IMR-90 (cell line): ENCODE measurements at regions not wholly inside any gene's neighbourhood (a gene's known extent, or its start where the extent isn't known, plus 50 kb on each side); places are given as distances from the start of the nearest gene placed in this dataset.

Source experiments
- ATAC-seq: fragments of 200-7000 bp; cut with Tn5 transposase; 2 replicates; pipeline ENCODE4 v1.9.1; 2020; ENCODE audit warnings: low read depth, mild to moderate bottlenecking, moderate library complexity
- BruUV-seq: library from RNA; stranded (reverse); fragments of 400-500 nt; replicated peaks from 2 replicates; lab custom pipeline; 2021; lab: Mats Ljungman, UMichigan
- CTCF ChIA-PET: fragments of 300-600 bp; formaldehyde crosslinking; extraction: SDS; loops from one replicate; lab custom pipeline; 2021; ENCODE audit warnings: antibody characterized with exemption; lab: Yijun Ruan, JAX
- POLR2A ChIA-PET: fragments of 300-600 bp; sonication (Branson Sonifier 250); formaldehyde crosslinking; loops from one replicate; lab custom pipeline; 2022; ENCODE audit warnings: antibody characterized with exemption; ENCODE audit not compliant: unreplicated experiment; lab: Charles Lee
- DNase-seq: peaks from one replicate; pipeline ENCODE4 v3.0.0; 2013
- H2AFZ ChIP-seq: replicated peaks from 2 replicates; pipeline ENCODE3; 2013; ENCODE audit warnings: low read length, mild to moderate bottlenecking; ENCODE audit not compliant: poor library complexity
- H2AK5ac ChIP-seq: 2 replicates; pipeline ENCODE4 v1.6.1; 2013; ENCODE audit warnings: low read depth, low read length, inconsistent platforms
- H2AK9ac ChIP-seq: replicated peaks from 2 replicates; pipeline ENCODE3; 2013; ENCODE audit warnings: mild to moderate bottlenecking, low read depth, low read length, moderate library complexity; ENCODE audit not compliant: poor library complexity
- H2BK120ac ChIP-seq: 2 replicates; pipeline ENCODE4 v1.6.1; 2013; ENCODE audit warnings: low read depth, low read length, inconsistent platforms
- H2BK15ac ChIP-seq: 3 replicates; pipeline ENCODE4 v1.6.1; 2013; ENCODE audit warnings: low read depth, low read length, inconsistent platforms
- H2BK20ac ChIP-seq: 2 replicates; pipeline ENCODE4 v1.6.1; 2013; ENCODE audit warnings: low read depth, mild to moderate bottlenecking, inconsistent platforms, low read length, moderate library complexity
- H2BK5ac ChIP-seq: 2 replicates; pipeline ENCODE4 v1.6.1; 2013; ENCODE audit warnings: mild to moderate bottlenecking, low read depth, low read length, inconsistent platforms; ENCODE audit not compliant: poor library complexity, severe bottlenecking
- H3K14ac ChIP-seq: replicated peaks from 2 replicates; pipeline ENCODE4 v1.6.1; 2013; ENCODE audit warnings: low read depth, low read length, inconsistent platforms
- H3K18ac ChIP-seq: 2 replicates; pipeline ENCODE4 v1.6.1; 2013; ENCODE audit warnings: low read depth, low read length, control low read depth
- H3K23ac ChIP-seq: 2 replicates; pipeline ENCODE4 v1.6.1; 2013; ENCODE audit warnings: low read depth, low read length, inconsistent platforms
- H3K27ac ChIP-seq: 2 replicates; pipeline ENCODE4 v1.5.1; 2013; ENCODE audit warnings: mild to moderate bottlenecking, control low read depth, low read length; ENCODE audit not compliant: insufficient read depth
- H3K27me3 ChIP-seq: 2 replicates; pipeline ENCODE4 v1.6.1; 2013; ENCODE audit warnings: low read length; ENCODE audit not compliant: control insufficient read depth, insufficient read depth
- H3K36me3 ChIP-seq: 2 replicates; pipeline ENCODE4 v1.6.1; 2013; ENCODE audit warnings: low read length, mixed read lengths; ENCODE audit not compliant: control insufficient read depth, insufficient read depth
- H3K4ac ChIP-seq: 2 replicates; pipeline ENCODE4 v1.6.1; 2013; ENCODE audit warnings: low read depth, low read length, inconsistent platforms
- H3K4me1 ChIP-seq: 2 replicates; pipeline ENCODE4 v1.6.1; 2013; ENCODE audit warnings: low read length, mixed read lengths; ENCODE audit not compliant: control insufficient read depth, insufficient read depth
- H3K4me2 ChIP-seq: 2 replicates; pipeline ENCODE4 v1.6.1; 2013; ENCODE audit warnings: low read depth, mild to moderate bottlenecking, control low read depth, low read length, moderate library complexity
- H3K4me3 ChIP-seq: 2 replicates; pipeline ENCODE4 v1.5.1; 2013; ENCODE audit warnings: low read depth, mild to moderate bottlenecking, control low read depth, low read length, moderate library complexity; ENCODE audit not compliant: insufficient read depth
- H3K56ac ChIP-seq: 2 replicates; pipeline ENCODE4 v1.6.1; 2013; ENCODE audit warnings: low read length, inconsistent platforms; ENCODE audit not compliant: insufficient read depth; ENCODE audit errors: extremely low read depth
- H3K79me1 ChIP-seq, 2 experiments: 2 replicates each; pipeline ENCODE4 v1.6.1; 2013; ENCODE audit warnings: low read length in 2 of 2, inconsistent platforms in 1 of 2, low read depth in 1 of 2
- H3K9ac ChIP-seq: 2 replicates; pipeline ENCODE4 v1.6.1; 2013; ENCODE audit warnings: low read depth, low read length, control low read depth
- H3K9me1 ChIP-seq: 2 replicates; pipeline ENCODE4 v1.6.1; 2013; ENCODE audit warnings: low read length, inconsistent platforms; ENCODE audit not compliant: insufficient read depth
- H3K9me3 ChIP-seq: 2 replicates; pipeline ENCODE4 v1.6.1; 2013; ENCODE audit warnings: low read length; ENCODE audit not compliant: control insufficient read depth, insufficient read depth
- H4K20me1 ChIP-seq: 2 replicates; pipeline ENCODE4 v1.6.1; 2013; ENCODE audit warnings: low read length, inconsistent platforms; ENCODE audit not compliant: insufficient read depth
- H4K5ac ChIP-seq: 2 replicates; pipeline ENCODE4 v1.6.1; 2013; ENCODE audit warnings: mild to moderate bottlenecking, low read depth, low read length, control low read depth
- H4K8ac ChIP-seq, 2 experiments: 2 replicates each; pipeline ENCODE4 v1.6.1; 2013; ENCODE audit warnings: low read depth in 2 of 2, low read length in 2 of 2, control low read depth in 1 of 2, inconsistent platforms in 1 of 2
- H4K91ac ChIP-seq: 2 replicates; pipeline ENCODE4 v1.6.1; 2013; ENCODE audit warnings: low read depth, low read length, inconsistent platforms; ENCODE audit not compliant: insufficient read depth
- BHLHE40 ChIP-seq: fragments of 150-350 bp; IDR thresholded peaks from 2 replicates; pipeline ENCODE4 v1.6.1; 2016; ENCODE audit warnings: mild to moderate bottlenecking, low read depth, low read length
- CEBPB ChIP-seq: IDR thresholded peaks from 2 replicates; pipeline ENCODE4 v1.6.1; 2012; ENCODE audit warnings: low read depth, low read length, improper control_type of control experiment
- CHD1 ChIP-seq: IDR thresholded peaks from 2 replicates; pipeline ENCODE4 v1.6.1; 2012; ENCODE audit warnings: low read depth, low read length, improper control_type of control experiment
- FOS ChIP-seq: fragments of 150-350 bp; IDR thresholded peaks from 2 replicates; pipeline ENCODE4 v1.6.1; 2016; ENCODE audit warnings: low read depth, low read length
- MAFK ChIP-seq: IDR thresholded peaks from 2 replicates; pipeline ENCODE4 v1.6.1; 2012; ENCODE audit warnings: low read depth, low read length, improper control_type of control experiment
- MAZ ChIP-seq: IDR thresholded peaks from 2 replicates; pipeline ENCODE4 v1.6.1; 2012; ENCODE audit warnings: low read depth, mild to moderate bottlenecking, low read length, improper control_type of control experiment, moderate library complexity, borderline replicate concordance
- MXI1 ChIP-seq: IDR thresholded peaks from 2 replicates; pipeline ENCODE4 v1.6.1; 2012; ENCODE audit warnings: low read depth, mild to moderate bottlenecking, low read length, moderate library complexity, borderline replicate concordance
- NFE2L2 ChIP-seq: fragments of 150-350 bp; IDR thresholded peaks from 2 replicates; pipeline ENCODE4 v1.6.1; 2016; ENCODE audit warnings: low read depth, mild to moderate bottlenecking, low read length
- POLR2A ChIP-seq: IDR thresholded peaks from 2 replicates; pipeline ENCODE4 v1.6.1; 2012; ENCODE audit warnings: mild to moderate bottlenecking, low read depth, low read length
- RAD21 ChIP-seq: IDR thresholded peaks from 2 replicates; pipeline ENCODE4 v1.6.1; 2012; ENCODE audit warnings: low read length, improper control_type of control experiment
- RCOR1 ChIP-seq: IDR thresholded peaks from 2 replicates; pipeline ENCODE4 v1.6.1; 2012; ENCODE audit warnings: mild to moderate bottlenecking, low read length, improper control_type of control experiment; ENCODE audit not compliant: insufficient replicate concordance
- RFX5 ChIP-seq: IDR thresholded peaks from 2 replicates; pipeline ENCODE4 v1.8.0; 2012; ENCODE audit warnings: low read depth, mild to moderate bottlenecking, low read length, moderate library complexity
- SMC3 ChIP-seq: fragments of 150-350 bp; IDR thresholded peaks from 2 replicates; pipeline ENCODE4 v1.6.1; 2016; ENCODE audit warnings: low read depth, mild to moderate bottlenecking, antibody characterized with exemption, low read length, moderate library complexity
- WGBS, 2 experiments: methylation state at CpG; one replicate each; pipeline versions ENCODE4 v1.1.5 to v1.1.7; 2013; ENCODE audit warnings: missing lambda C conversion rate in 2 of 2; ENCODE audit not compliant: insufficient read length in 1 of 2; ENCODE audit errors: extremely low coverage in 2 of 2; 5-methylcytosine and 5-hydroxymethylcytosine counted together
- dilution Hi-C: fragments of 300-500 bp; cut with HindIII; formaldehyde crosslinking; loops from one replicate; pipeline ENCODE4 v1.14.3; 2018; ENCODE audit warnings: low sequenced_read_pairs; ENCODE audit not compliant: unreplicated experiment
- in situ Hi-C: fragments of 300-500 bp; cut with MboI; formaldehyde crosslinking; loops from 3 replicates; pipeline ENCODE4 v1.14.3; 2019; ENCODE audit warnings: low sequenced_read_pairs, inconsistent platforms, mixed read lengths
- intact Hi-C: fragments of 100-400 bp; cut with micrococcal nuclease; formaldehyde crosslinking; loops from 2 replicates; pipeline ENCODE4 v1.10.0; 2022
- TF ChIP-seq, protein P1 (sequence below): fragments of 150-350 bp; IDR thresholded peaks from 2 replicates; pipeline ENCODE4 v1.6.1; 2016; ENCODE audit warnings: low read depth, mild to moderate bottlenecking, low read length, moderate library complexity, borderline replicate concordance
- TF ChIP-seq, protein P2 (sequence below): fragments of 150-350 bp; IDR thresholded peaks from 2 replicates; pipeline ENCODE4 v1.6.1; 2017; ENCODE audit warnings: mild to moderate bottlenecking, antibody characterized with exemption, low read length, low read depth
- TF ChIP-seq, protein P3 (sequence below): conservative IDR thresholded peaks from 2 replicates; pipeline ENCODE4 v1.5.1; 2012; ENCODE audit warnings: mild to moderate bottlenecking, low read depth, low read length, improper control_type of control experiment

DNA sequence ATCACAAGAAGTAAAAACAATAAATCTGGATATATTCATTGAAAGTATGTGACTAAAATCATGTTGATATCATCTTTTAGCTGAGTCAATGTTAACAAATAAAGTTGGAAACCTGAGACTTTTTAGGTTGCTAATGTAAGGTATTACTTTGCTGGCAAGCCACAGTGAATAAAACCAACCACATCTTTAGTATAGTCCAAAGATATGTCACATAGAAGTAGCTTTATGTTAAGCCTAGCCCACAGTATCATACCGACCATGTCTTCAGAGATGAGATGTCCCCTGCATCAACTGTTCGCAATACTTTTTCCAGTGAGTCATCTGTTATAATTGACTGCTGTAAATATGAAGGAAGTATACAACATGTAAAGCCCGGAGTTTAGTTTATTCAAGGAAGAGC is 107.6 kb upstream of the MCHR2 start:
- no TSS peak for BruUV-seq

More for the DNA sequence above, 107.6 kb upstream of the MCHR2 start:
- WGBS, 2 experiments, result no CpG with 5 or more reads among the region's 3 CpGs
- Histone ChIP-seq H2AK5ac (no peak overlapping the region), H2BK5ac (no peak overlapping the region), H4K8ac (no peak overlapping the region), H3K79me1 (no peaks in the 10 kb centered on the region), H2BK20ac (0 out of 2 replicates have a peak overlapping the region, but pooled peaks have one; percentile 27), H3K9ac (no peak overlapping the region), H3K4me3 (no peak overlapping the region), H3K9me1 (peaks cover 6% of the 10 kb centered on the region), H4K20me1 (no peaks in the 10 kb centered on the region), H3K18ac (no peak overlapping the region), H3K4me2 (no peak overlapping the region), H3K14ac (no peak overlapping the region), H3K23ac (no peak overlapping the region), H3K36me3 (no peaks in the 10 kb centered on the region), H3K27ac (no peak overlapping the region), H4K5ac (no peak overlapping the region), H3K27me3 (peaks cover 3% of the 10 kb centered on the region), H4K91ac (no peak overlapping the region), H3K4ac (no peak overlapping the region), H3K9me3 (no peaks in the 10 kb centered on the region), H2BK15ac (no peak overlapping the region), H2AFZ (no peak overlapping the region), H3K56ac (no peak overlapping the region), H2AK9ac (no peak overlapping the region), H2BK120ac (no peak overlapping the region), H3K4me1 (peaks cover 9% of the 10 kb centered on the region)
- CTCF ChIA-PET, result interaction anchor here (0.7 to 6.6 kb wide), 5 partner anchors 100 to 677 kb away, joined by 3 to 51 read pairs (median 5); no protein-coding TSS in a partner anchor
- peak; percentile 7 for DNase-seq
- TF ChIP-seq, protein P1, sequence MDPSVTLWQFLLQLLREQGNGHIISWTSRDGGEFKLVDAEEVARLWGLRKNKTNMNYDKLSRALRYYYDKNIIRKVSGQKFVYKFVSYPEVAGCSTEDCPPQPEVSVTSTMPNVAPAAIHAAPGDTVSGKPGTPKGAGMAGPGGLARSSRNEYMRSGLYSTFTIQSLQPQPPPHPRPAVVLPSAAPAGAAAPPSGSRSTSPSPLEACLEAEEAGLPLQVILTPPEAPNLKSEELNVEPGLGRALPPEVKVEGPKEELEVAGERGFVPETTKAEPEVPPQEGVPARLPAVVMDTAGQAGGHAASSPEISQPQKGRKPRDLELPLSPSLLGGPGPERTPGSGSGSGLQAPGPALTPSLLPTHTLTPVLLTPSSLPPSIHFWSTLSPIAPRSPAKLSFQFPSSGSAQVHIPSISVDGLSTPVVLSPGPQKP, result no peak
- TF ChIP-seq CHD1, result no peak
- no peak for TF ChIP-seq MAFK
- TF ChIP-seq BHLHE40, result no peak
- TF ChIP-seq FOS, result no peak
- TF ChIP-seq CEBPB, result no peak
- TF ChIP-seq NFE2L2, result no peak
- no peak for TF ChIP-seq RFX5
- TF ChIP-seq MXI1, result no peak
- TF ChIP-seq, protein P2, sequence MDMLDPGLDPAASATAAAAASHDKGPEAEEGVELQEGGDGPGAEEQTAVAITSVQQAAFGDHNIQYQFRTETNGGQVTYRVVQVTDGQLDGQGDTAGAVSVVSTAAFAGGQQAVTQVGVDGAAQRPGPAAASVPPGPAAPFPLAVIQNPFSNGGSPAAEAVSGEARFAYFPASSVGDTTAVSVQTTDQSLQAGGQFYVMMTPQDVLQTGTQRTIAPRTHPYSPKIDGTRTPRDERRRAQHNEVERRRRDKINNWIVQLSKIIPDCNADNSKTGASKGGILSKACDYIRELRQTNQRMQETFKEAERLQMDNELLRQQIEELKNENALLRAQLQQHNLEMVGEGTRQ, result no peak
- no peak for TF ChIP-seq POLR2A
- no peak for TF ChIP-seq MAZ
- TF ChIP-seq RCOR1, result no peak
- TF ChIP-seq, protein P3, sequence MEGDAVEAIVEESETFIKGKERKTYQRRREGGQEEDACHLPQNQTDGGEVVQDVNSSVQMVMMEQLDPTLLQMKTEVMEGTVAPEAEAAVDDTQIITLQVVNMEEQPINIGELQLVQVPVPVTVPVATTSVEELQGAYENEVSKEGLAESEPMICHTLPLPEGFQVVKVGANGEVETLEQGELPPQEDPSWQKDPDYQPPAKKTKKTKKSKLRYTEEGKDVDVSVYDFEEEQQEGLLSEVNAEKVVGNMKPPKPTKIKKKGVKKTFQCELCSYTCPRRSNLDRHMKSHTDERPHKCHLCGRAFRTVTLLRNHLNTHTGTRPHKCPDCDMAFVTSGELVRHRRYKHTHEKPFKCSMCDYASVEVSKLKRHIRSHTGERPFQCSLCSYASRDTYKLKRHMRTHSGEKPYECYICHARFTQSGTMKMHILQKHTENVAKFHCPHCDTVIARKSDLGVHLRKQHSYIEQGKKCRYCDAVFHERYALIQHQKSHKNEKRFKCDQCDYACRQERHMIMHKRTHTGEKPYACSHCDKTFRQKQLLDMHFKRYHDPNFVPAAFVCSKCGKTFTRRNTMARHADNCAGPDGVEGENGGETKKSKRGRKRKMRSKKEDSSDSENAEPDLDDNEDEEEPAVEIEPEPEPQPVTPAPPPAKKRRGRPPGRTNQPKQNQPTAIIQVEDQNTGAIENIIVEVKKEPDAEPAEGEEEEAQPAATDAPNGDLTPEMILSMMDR, result no peak
- no peak for TF ChIP-seq RAD21
- TF ChIP-seq SMC3, result no peak
- peak; percentile 32 for ATAC-seq
- dilution Hi-C loops (loop anchor here (25.0 kb wide), 2 partner anchors 361 to 536 kb away; partner anchors contain the start of gene SIM1), in situ Hi-C loops (no loop called here), intact Hi-C loops (loop anchor here (10.0 kb wide), 1 partner anchor 1293 kb away; the partner anchor contains the start of gene GRIK2)
- POLR2A ChIA-PET, result no interaction called here
